HuH-7.5 (cell line): ENCODE measurements at regions not wholly inside any gene's neighbourhood (a gene's known extent, or its start where the extent isn't known, plus 50 kb on each side); places are given as distances from the start of the nearest gene placed in this dataset.
"Not testable (repeated sequence)": the region's sequence is repeated elsewhere in the genome, so short reads cannot be mapped to it uniquely, and the experiment has no call there.

Source experiments
- DNase-seq: peaks from one replicate; pipeline ENCODE4 v3.0.0; 2011; ENCODE audit warnings: low spot score

- no peak for DNase-seq
Observed at GRCh38 chr4:128566693-128567092, 242.8 kb upstream of the JADE1 start.

GRCh38 chr4:128565565-128566186 lies 243.8 kb upstream of the JADE1 start:
- DNase-seq, result no peak

GRCh38 chr4:128565054-128565453 lies 244.4 kb upstream of the JADE1 start:
- no peak for DNase-seq

DNA sequence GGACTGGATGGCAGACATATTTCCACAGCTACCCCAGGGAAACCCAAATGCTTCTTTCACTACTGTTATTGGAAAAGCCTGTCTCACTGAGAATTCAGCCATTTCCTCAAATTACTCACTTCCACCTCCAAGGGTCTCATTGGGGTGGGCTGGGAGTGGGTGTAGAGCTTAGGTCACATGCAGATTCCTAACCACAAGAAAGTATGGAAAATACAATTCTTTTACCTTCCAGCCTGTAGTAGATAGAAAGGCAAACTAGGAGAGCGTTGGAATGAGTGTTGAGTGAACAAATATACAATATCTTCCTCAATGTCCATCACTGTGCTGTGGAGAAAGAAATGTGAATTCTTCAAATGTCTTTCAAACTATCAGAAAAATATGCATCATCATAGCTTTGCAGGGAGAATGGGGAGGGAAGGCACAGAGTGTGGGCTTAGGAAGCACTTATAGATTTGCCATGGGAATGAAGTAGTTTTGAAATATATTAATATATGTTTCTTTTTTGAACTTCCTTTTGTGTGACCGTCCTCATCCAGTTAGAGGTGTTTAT lies 245.3 kb upstream of the JADE1 start:
- DNase-seq, result no peak

GRCh38 chr4:128560754-128561495 lies 248.6 kb upstream of the JADE1 start:
- DNase-seq, result no peak

DNA sequence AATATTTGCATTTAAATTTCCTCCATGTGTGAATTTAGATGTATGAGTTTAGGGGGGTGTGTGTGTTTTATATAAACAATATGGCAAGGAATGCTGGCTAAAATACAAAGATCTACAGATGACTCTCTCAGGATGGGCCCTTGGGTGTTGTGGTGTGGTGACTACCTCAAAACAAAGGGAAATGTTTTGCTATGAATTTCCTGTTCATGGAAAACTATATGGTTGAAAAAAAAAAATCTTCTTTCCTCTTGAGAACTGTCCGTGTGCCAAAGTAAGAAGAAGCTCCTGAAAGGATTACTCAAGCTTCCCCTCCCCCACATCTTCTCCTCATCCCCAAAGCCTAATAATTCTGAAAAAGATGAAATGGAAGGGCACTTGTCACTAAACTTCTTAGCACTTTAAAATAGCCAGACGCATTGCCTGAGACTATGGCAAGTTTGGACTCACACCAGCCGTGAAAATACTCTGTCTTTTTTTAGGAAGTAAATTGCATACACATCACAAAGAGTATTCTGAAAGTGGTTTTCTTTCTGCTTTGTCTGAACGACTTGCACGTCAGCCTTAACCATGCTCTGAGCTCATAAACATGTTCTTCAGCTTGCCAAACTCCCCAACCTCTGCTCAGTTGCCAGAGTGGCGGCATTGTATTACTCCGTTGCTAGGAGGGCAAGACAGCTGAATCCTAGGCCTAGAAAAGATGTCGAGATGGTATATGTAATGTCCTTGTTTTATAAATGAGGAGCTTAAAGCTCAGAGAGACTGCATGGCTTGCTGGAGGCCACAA lies 250.4 kb upstream of the JADE1 start:
- no peak for DNase-seq

GRCh38 chr4:128556756-128557155 lies 252.7 kb upstream of the JADE1 start:
- DNase-seq, result no peak

DNA sequence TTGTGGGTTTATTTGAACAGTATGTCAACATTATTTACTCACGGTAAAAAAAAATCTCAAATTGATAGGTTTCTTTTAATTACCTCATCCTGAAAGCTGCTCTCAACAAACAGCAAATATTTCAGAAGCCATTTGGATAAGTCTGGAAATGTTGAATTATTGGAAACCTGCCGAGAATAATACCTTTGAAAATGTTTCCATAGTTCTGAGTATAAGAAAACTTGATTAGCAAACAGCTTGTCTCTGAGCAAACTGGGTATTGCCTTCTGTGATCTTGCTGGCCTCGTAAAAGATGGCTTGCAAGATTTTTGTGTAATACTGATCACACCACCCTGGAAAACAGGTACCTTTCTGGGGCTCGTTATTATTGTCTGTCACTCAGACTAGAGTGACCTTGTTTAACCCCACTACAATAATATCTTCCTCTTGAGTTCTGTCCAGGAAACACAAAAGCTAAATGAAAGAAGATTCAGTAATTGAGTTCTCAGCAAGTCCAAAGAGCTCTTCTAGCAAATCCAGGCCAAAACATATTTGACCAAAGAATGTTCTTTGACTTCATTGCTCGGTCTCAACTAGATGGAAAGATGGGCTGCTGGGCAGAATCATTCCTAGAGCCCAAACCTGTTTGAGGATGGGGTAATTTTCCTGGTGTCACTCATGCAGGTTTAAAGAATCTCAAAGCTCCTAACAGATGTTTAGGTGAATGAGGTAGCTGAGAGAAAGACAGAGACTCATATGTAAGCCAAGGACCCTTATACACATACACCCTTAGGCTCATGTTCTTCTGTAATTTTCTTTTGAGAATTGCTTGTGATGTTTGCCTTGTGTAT lies 255.6 kb upstream of the JADE1 start:
- DNase-seq, result no peak

GRCh38 chr4:128552586-128552907 lies 257.0 kb upstream of the JADE1 start:
- DNase-seq, result no peak

- no peak for DNase-seq
Observed at GRCh38 chr4:128551280-128551679, 258.2 kb upstream of the JADE1 start.

DNA sequence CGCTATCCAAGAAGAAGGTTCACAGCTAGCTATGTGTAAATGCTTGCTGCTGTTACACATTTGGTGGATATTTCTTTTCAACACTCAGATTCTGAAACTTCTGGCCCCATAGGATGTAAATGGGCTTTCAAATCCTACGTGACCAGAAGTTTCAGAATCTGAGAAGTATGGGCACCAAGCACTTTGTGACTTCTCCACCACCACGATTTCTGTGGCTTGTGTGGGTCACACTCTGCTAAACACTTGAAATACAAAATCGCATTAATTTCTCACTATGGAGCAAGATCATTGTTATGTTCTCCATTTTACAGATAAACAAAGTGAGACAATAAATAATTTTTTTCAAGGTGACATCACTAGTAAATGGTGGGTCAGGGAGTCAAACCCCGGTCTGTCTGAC lies 259.4 kb upstream of the JADE1 start:
- DNase-seq, result no peak

- DNase-seq, result no peak
Observed at GRCh38 chr4:128549636-128550035, 259.9 kb upstream of the JADE1 start.

GRCh38 chr4:128548381-128548780 lies 260.8 kb upstream of the PGRMC2 start:
- no peak for DNase-seq

GRCh38 chr4:128544272-128544671 lies 256.7 kb upstream of the PGRMC2 start:
- no peak for DNase-seq

GRCh38 chr4:128543696-128544095 lies 256.1 kb upstream of the PGRMC2 start:
- no peak for DNase-seq

- no peak for DNase-seq
Observed at GRCh38 chr4:128542047-128542446, 254.4 kb upstream of the PGRMC2 start.

GRCh38 chr4:128540122-128540521 lies 252.5 kb upstream of the PGRMC2 start:
- no peak for DNase-seq

GRCh38 chr4:128538111-128538882 lies 250.7 kb upstream of the PGRMC2 start:
- no peak for DNase-seq

- no peak for DNase-seq
Observed at GRCh38 chr4:128536746-128537145, 249.1 kb upstream of the PGRMC2 start.

DNA sequence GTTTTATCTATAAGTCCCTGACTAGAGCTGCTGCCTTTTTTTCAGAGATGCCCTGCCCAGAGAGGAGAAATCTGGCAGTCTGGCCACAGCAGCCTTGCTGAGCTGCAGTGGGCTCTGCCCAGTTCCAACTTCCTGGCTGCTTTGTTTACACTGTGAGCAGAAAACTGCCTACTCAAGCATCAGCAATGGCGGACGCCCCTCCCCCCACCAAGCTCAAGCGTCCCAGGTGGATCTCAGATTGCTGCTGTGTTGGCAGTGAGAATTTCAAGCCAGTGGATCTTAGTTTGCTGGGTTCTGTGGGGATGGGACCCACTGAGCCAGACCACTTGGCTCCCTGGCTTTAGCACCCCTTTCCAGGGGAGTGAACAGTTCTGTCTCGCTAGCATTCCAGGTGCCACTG lies 247.9 kb upstream of the PGRMC2 start:
- DNase-seq, result not testable (repeated sequence)
